GM12865 (cell line): ENCODE measurements at regions not wholly inside any gene's neighbourhood (a gene's known extent, or its start where the extent isn't known, plus 50 kb on each side); places are given as distances from the start of the nearest gene placed in this dataset.
"Not testable (repeated sequence)": the region's sequence is repeated elsewhere in the genome, so short reads cannot be mapped to it uniquely, and the experiment has no call there.

ENCODE experiments used
- DNase-seq: peaks from one replicate; pipeline ENCODE4 v3.0.0; 2010; ENCODE audit warnings: low read depth
- H3K4me3 ChIP-seq: 2 replicates; pipeline ENCODE4 v1.5.1; 2011; ENCODE audit warnings: mild to moderate bottlenecking, low read depth, low read length, control low read depth
- TF ChIP-seq, protein P1 (sequence below): IDR thresholded peaks from 2 replicates; pipeline ENCODE4 v1.5.1; 2011; ENCODE audit warnings: low read length, control low read depth, low read depth, inconsistent platforms; ENCODE audit not compliant: insufficient read depth; ENCODE audit errors: missing control alignments

- TF ChIP-seq, protein P1, sequence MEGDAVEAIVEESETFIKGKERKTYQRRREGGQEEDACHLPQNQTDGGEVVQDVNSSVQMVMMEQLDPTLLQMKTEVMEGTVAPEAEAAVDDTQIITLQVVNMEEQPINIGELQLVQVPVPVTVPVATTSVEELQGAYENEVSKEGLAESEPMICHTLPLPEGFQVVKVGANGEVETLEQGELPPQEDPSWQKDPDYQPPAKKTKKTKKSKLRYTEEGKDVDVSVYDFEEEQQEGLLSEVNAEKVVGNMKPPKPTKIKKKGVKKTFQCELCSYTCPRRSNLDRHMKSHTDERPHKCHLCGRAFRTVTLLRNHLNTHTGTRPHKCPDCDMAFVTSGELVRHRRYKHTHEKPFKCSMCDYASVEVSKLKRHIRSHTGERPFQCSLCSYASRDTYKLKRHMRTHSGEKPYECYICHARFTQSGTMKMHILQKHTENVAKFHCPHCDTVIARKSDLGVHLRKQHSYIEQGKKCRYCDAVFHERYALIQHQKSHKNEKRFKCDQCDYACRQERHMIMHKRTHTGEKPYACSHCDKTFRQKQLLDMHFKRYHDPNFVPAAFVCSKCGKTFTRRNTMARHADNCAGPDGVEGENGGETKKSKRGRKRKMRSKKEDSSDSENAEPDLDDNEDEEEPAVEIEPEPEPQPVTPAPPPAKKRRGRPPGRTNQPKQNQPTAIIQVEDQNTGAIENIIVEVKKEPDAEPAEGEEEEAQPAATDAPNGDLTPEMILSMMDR = no peak
- no peak for DNase-seq
- H3K4me3 ChIP-seq = no peak overlapping the region
Observed at GRCh38 chr7:26987338-26987737, 108.5 kb downstream of the HOXA1 start.

- DNase-seq = no peak
- no peak overlapping the region for H3K4me3 ChIP-seq
- TF ChIP-seq, protein P1 = no peak
Observed at GRCh38 chr7:26978146-26978545, 113.8 kb upstream of the SKAP2 start.

DNA sequence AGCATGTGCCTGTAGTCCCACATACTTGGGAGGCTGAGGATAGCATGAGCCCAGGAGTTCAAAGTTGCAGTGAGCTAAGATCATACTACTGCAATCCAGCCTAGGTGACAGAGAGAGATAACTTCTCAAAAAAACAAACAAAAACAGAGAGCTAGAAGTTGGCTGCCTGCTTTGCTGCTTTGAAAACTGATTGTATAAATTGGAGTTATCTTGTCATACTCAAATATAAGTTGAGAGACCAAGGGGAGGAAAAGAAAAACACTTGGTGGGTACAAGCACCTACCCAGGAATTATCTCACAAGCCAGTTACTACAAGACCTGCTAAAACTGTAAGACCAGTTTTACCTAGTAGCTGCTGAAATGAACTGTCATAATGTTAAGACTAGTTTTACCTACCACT is 112.5 kb upstream of the SKAP2 start:
- DNase-seq = no peak
- TF ChIP-seq, protein P1 = no peak
- no peak overlapping the region for H3K4me3 ChIP-seq

DNA sequence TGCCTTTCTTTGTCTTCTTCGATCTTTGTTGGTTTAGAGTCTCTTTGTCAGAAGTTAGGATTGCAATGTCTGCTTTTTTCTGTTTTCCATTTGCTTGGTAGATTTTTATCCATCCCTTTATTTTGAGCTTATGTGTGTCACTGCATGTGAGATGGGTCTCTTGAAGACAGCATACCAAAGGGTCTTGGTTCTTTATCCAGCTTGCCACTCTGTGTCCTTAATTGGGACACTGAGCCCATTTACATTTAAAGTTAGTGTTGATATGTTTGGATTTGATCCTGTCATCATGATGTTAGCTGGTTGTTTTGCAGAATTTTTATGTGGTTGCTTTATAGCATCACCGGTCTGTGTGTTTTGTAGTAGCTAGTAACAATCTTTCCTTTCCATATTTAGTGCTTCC is 107.5 kb upstream of the SKAP2 start:
- not testable (repeated sequence) for H3K4me3 ChIP-seq, DNase-seq

DNA sequence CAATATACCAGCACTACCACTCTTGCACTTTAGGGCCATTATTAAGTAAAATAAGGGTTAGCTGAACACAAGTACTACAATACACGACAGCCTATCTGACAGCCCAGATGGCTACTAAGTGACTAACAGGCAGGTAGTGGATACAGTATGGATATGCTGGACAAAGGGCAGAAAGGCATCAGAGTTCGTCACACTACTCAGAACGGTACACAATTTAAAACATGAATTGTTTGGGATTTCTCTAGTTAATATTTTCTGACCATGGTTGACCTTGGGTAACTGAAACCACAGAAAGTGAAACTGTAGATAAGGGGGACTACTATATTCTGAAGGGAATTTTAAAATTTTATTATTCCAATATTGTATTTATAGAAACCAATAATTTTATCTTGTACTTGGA is 101.3 kb upstream of the SKAP2 start:
- H3K4me3 ChIP-seq = no peak overlapping the region
- TF ChIP-seq, protein P1 = no peak
- no peak for DNase-seq

DNA sequence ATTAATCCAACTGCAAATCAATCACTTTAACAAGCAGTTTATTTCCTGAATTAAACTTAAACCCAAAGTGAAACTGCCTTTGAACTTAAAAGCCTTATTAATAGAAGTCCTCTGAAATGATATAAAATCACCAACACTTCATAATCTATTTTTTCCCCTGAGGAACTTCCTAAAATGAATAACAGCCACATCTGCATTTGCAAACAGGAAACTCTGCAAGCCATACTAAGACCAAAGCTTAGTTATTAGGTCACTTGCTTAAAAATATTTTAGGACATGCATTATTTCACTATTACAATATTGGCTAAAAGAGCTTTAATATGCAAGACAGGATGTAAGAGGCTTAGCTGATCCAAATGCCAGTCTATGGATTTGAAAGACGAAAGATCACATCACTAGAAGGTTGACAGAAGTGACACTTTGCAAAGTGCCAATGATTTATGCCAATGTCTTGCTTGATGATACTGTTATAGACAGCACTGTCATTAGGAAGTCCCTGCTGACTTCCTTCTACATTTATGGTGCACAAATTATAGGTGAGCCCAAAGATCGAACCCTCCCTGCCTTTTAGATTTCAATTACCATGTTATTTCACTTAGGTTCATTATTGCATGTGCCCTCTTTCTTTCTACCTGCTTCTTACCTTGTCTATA is 99.9 kb upstream of the SKAP2 start:
- no peak overlapping the region for H3K4me3 ChIP-seq
- TF ChIP-seq, protein P1 = no peak
- DNase-seq = no peak

DNA sequence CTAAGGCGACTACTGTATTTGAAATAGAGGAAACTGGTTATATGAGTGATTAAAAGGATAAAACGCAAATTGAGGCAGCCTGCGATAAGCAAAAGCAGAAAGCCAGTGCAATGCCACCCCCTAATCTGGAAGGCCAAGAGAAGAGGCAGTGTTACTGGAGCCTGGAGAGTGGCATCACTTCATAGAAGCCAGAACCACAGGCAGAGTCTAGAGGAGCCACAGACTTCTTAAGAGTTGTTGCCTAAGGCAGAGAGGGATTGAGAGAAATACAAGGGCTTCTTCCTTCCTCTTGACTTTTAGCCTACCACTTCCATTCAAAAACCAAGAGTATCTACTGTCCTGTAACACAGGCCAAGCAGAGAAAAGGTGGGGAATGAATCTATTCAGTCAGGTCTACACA is 94.9 kb upstream of the SKAP2 start:
- no peak for DNase-seq
- TF ChIP-seq, protein P1 = no peak
- H3K4me3 ChIP-seq = no peak overlapping the region
